GM12874 (cell line): ENCODE measurements at regions not wholly inside any gene's neighbourhood (a gene's known extent, or its start where the extent isn't known, plus 50 kb on each side); places are given as distances from the start of the nearest gene placed in this dataset.

ENCODE experiments used
- TF ChIP-seq, protein P1 (sequence below): IDR thresholded peaks from 2 replicates; pipeline ENCODE4 v1.5.1; 2011; ENCODE audit warnings: low read depth, mild to moderate bottlenecking, control low read depth, low read length, moderate library complexity; ENCODE audit not compliant: insufficient read depth

GRCh38 chr18:8975624-8976023, 126.9 kb upstream of the NDUFV2 start:
- TF ChIP-seq, protein P1, sequence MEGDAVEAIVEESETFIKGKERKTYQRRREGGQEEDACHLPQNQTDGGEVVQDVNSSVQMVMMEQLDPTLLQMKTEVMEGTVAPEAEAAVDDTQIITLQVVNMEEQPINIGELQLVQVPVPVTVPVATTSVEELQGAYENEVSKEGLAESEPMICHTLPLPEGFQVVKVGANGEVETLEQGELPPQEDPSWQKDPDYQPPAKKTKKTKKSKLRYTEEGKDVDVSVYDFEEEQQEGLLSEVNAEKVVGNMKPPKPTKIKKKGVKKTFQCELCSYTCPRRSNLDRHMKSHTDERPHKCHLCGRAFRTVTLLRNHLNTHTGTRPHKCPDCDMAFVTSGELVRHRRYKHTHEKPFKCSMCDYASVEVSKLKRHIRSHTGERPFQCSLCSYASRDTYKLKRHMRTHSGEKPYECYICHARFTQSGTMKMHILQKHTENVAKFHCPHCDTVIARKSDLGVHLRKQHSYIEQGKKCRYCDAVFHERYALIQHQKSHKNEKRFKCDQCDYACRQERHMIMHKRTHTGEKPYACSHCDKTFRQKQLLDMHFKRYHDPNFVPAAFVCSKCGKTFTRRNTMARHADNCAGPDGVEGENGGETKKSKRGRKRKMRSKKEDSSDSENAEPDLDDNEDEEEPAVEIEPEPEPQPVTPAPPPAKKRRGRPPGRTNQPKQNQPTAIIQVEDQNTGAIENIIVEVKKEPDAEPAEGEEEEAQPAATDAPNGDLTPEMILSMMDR = no peak

- TF ChIP-seq, protein P1 = no peak
Measured at GRCh38 chr18:8976606-8977005, 125.9 kb upstream of the NDUFV2 start.

DNA sequence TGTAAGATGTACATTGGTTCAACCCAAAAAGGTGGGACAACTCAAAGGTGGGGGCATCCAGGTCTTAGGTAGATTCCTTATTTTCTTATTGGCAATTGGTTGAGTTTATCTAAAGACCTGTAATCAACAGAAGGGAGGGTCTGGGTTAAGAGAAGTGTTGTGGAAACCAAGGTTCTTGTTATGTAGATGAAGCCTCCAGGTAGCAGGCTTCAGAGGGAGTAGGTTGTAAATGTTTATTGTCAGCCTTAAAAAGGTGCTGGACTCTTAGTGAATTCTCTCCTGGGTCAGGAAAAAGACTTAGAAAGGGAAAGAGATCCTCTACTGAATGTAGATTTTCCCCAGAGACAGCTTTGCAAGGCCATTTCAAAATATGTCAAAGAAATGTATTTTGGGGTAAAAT, 125.3 kb upstream of the NDUFV2 start:
- TF ChIP-seq, protein P1 = no peak

- TF ChIP-seq, protein P1 = no peak
Measured at GRCh38 chr18:8977701-8978100, 124.8 kb upstream of the NDUFV2 start.

DNA sequence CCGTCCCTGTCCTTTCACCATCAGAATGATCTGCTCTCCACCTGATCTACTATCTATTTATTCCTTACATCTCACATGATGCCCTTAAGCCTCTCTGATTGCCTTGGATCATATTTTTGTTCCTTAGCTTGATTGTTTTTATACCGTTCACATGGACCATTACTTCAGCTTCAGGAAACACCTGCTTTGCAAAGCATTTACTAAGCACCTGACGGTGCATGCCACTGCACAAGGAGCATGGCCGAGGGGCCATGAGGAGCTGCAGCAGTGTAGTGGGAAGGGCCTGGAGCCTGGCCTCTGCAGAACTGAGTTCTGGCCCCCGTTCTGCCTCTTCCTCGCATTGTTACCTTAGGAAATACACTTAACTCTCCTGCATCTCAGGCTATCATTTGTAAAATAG, 124.1 kb upstream of the NDUFV2 start:
- TF ChIP-seq, protein P1 = no peak

DNA sequence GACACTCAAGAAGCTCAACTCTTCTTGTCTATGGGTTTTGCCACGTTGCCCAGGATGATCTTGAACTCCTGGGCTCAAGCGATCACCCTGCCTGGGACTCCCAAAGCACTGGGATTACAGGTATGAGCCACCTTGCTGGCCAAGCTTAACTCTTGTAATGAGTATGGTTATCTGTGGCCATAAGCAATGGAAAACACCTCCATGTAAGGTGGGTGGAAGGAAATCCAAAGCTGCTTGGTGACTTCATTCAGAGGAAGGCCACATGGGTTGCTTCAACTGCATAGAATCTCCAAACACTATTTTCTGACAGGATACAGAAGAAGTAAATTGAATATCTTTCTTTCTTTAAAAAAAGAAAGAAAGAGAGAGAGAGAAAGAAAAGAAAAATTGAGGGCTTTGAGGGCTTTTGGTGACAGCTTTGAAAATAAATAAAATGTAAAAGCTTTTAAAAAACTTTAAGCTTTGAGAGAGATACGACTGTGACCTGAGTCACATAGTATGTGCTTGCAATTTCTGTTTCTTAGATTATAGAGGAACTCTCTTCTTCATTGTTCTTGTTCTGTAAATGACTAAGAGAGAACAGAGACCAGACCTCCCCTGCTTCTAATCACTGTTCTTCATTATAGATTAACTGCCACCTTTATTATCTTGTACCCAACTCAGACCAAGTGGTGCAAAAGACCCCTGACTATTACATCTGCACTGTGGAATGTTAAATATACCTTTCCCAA, 123.1 kb upstream of the NDUFV2 start:
- TF ChIP-seq, protein P1 = no peak

- TF ChIP-seq, protein P1 = no peak
Measured at GRCh38 chr18:8980496-8980895, 122.0 kb upstream of the NDUFV2 start.
